ENCODE measurements at regions not wholly inside any gene's neighbourhood (a gene's known extent, or its start where the extent isn't known, plus 50 kb on each side); places are given as distances from the start of the nearest gene placed in this dataset.
A peak's percentile ranks its signal among the peaks of the same experiment; 100 is the strongest.
"Not testable (repeated sequence)": the region's sequence is repeated elsewhere in the genome, so short reads cannot be mapped to it uniquely, and the experiment has no call there.

DNA sequence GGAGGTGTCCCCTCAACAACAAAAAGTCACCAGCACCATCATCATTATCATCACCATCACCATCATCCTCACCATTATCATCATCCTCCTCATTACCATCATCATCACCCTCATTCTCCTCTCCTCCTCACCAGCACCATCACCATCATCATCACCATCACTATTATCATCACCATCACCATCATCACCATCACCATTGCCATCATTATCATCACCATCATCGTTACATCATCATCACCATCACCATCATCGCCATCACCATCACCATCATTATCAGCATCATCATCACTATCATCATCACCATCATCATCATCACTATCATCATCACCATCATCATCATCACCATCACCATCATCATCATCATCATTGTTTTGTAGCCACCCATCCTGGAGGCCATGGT, 212.6 kb downstream of the MN1 start:
- no peak for DNase-seq

DNA sequence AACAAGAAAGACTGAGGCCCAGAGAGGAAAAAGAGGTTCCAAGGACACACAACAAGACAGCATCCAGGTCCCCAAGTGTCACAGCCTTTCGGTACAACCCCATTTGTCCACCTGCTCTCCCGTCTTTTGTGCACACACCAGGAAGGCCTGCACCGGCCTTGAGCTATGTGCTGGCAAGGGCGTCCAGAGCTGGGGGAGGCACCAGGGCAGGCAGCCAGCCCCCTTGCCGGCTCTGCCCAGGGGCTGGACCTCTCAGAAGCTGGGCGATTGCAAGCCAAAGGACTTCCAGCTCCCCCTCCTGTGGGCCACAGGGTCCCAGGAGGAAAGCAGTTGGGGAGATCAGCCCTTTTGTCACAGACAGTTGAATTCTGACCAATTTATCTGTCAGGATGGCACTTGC, 210.5 kb downstream of the MN1 start:
- DNase-seq, result no peak

DNA sequence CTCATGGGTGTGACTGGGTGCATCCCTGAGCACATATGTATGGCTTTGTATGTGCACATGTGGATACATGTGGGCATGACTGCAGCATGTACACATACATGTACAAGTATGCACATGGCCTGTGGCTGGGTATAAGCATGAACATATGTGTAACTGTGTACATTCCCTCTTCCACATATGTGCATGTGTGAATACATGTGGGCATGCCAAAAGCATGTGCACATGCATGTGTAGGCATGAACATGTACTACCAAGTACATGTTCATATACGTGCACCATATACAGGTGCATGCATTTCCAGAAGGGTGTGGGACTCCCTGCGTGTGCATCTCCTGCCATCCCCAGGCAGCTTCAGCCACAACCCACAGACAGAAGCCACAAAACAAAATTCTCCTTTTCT, 208.2 kb downstream of the MN1 start:
- no peak for DNase-seq

DNA sequence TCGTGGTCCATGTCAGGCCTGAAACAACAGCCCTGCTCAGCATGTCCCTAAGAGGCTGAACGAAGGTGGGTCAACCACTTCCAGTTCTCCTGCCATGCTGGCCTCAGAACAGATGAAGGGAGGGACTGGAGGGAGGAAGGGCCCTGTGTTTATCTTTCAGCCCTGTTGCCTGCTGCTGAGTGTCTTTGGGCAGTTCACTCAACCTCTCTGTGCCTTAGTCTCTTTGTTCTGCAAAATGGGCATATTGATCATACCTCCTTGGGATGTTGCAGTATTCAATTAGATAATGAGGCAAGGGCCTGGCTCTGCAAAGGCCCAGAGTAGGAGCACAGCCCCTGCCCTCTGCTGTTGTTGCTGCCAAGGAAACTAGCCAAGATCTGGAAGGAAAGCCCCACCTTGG, 207.5 kb downstream of the MN1 start:
- no peak for DNase-seq

DNA sequence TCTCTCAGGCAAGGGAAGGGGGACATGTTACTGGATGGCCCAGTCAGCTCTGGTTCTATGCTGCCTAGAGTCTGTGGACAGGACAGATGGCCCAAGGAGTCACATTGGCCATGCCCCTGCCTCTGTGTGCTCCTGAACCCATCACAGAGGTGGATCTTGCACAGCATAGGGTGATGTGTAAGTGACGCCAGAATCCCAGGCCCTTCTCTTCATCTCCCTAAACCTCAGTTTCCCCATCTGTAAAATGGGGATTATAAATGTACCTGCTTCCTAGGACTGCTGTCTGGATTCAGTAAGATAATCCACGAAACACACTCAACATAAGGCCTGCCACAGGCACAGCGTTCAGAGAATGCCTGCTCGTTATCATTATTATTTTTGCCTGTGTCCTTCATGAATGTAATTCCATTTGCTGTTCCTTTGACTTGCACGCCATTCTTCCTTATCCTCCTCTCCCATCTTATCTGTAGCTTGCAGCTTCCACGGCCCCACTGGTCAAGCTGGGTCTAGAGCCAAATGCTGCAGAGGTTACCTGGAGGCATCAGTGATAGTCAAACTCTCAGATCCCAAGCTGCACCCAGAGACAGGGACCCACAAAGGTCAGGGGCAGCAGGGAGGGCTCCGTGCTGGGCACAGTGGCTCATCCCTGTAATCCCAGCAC, 207.0 kb downstream of the MN1 start:
- no peak for DNase-seq

DNA sequence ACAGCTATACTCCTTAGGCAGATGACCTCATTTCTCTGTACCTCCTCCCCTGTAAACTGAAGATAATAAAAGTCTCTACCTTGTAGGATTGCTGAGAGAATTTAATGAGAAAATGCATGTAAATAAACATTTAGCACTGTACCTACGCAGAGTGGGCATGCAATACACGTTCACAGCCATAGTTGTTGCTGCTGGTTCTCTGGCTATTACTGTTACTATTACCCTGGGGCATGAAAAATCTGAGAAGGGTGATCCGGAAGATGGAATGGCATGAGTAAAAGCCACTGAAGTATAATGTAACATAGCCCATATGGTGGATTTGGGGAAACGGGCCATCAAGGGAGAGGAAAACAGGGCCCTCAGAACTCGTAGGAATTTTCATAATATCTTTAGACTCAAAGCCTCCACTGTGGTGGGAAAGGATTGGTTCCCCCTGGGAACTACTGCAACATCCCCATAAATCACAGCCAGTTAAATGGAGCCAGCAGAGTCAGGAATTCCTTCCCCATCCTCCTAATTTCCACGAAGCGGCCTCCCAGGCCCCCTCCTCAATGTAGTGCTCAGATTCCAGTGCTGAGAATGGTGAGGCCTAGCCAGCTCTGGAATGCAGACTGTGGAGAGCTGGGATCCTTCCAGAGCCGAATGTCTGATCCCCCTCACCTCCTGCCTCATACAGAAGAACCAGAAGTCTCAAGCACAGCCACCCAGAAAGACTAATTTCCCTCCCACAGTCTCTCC, 205.3 kb downstream of the MN1 start:
- peak; percentile 57 for DNase-seq

DNA sequence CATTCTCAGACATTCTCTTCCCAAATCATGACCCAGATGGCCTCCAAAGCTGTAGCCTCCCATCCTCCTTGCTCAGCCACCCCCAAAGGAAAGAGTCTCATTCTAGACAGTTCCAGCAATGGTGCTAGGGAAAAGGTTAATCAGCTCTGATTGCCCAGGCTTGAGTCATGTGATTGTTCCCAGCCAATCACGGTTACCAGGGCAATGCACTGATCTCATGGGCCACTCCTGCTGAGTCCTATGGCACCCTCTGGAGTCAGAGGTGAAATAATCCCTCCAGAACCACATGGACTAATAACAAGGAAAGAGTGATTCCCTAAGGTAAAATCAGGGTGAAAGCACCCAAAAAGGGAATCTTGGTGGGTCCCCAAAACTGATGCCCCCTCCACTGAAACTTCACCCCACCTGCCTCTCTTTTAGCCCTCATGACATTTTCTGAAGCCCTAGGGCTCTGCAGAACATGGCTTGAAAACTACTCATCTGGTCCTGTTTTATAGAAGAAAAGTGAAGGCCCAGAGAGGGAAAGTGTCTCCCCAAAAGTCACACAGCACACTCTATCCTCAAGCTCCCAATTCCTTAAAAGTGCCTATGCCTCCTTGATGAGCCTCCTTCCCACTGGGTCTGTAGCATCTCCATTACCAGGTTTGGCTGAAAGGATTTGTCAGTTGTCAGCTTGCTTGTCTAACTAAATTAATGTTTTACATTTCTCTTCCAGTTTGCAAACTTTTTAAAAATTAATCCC, 203.7 kb downstream of the MN1 start:
- DNase-seq, result no peak

DNA sequence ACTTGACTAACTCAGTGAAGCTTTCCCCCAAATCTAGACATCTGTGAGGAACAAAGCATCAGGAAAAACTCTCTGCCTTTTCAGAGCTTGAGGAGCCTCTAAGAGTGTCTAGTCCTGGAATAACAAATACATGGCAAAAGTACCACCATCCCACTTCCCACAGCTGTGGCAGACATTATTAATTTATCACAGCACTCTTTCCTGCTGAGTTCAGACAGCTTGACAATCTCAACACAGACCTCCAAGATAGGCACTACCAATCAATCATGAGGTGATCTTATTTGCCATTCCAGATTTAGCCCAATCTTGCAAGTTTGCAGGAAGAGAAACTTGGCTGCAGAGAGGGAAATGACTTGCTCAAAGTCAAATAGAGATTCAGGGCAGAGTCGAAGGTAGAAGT, 202.8 kb downstream of the MN1 start:
- DNase-seq, result no peak

DNA sequence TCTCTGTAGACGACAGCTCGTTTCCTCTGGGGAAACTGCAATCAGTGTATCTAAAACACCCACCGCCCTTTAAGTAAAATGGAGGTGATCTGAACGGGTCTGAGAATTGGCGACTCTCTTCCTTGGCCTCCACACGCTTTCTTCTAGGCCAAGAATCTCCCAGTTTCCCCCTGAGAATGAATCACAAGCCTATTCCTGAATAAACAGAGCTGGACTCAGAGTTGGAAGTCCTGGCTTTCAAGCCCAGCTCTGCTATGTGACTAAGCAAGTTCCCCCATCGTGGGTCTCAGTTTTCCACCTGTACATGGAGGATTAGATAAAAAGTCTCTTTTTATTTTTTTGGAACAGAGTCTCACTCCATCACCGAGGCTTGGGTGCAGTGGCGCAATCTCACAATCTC, 200.4 kb downstream of the MN1 start:
- no peak for DNase-seq

DNA sequence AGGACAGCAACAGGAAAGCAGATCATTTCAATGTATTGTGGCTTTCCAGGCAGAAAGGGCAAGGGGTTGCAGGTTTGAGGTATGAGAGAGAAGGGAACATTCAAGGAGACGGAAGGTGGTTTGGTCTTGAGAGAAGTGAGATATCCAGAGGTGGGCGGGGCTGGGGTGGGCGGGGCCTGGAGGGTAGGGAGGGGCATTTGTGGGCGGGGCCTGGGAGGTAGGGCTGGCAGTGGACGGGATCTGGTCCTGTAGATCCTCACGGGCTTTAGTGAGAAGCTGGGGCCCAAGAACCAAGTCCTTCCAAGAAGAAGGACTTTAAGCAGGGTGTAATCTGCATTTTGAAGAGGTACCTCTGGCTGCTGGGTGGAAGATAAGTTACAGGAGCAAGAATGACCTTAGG, 199.2 kb downstream of the MN1 start:
- no peak for DNase-seq

DNA sequence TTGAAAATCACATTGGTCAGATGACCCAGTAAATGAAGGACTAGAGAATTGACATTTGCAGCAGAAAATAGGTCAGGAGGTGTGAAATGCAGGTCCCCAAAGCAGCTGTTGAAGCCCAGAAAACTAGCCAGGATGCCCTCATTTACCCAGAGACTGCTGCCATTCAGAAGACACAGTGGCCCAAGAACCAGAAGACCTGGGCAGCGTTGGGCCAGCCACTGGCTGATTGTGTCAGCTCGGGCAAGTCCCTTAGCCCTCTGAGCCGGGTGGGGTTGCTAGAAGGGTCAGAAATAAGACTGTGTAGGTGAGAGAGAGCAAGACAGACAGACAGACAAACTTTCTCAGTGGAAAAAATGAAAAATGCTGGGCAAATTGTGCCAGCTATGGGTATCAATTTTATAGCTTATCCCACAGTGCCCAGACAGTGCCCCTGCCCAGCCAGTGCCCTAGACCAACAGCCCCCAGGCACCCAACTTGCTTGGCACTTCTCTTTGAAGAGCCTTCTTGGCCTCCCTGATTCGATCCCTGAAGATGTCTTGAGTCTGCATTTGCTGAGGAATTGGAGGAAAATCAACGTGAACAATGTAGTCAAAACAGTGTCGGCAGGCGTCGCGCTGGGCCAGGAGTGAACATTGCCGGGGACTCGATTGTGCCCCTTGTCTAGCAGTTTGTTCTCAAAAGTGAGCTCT, 198.3 kb downstream of the MN1 start:
- DNase-seq, result no peak

DNA sequence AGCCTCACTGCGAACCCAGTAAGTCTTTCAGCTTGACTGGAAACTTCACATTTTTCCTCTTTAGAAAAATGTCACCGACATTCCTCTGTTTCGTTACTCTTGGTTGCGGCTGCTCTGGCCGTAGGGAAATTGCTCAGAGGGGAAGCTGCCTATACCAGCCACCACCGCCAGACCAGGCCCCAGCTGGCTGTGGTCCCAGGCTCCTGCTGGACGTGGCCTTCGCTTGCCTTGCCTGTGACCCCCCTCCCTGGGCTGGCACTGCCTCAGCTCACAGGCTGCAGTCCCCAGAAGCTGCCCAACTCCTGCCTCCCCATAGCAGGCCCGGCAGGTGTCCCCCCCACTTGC, 197.8 kb downstream of the MN1 start:
- DNase-seq, result peak; percentile 71

DNA sequence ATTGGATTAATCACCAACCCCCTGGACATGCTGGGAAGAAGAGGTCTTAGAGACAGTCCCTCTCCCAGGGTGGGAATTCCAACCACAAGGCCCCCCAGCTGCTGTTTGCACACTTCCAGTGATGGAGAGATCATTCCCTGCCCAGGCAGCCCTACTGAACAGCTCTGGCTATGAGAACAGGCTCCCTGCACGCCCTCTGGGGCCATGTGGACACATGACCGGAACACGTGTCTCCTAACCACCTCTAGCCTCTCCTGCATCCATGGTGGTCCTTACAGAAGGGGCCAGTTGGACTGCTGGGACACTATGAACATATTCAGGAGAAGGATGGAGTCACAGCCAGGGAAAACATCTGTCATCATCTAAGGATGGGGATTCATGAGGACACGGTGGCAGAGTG, 196.2 kb downstream of the MN1 start:
- no peak for DNase-seq

DNA sequence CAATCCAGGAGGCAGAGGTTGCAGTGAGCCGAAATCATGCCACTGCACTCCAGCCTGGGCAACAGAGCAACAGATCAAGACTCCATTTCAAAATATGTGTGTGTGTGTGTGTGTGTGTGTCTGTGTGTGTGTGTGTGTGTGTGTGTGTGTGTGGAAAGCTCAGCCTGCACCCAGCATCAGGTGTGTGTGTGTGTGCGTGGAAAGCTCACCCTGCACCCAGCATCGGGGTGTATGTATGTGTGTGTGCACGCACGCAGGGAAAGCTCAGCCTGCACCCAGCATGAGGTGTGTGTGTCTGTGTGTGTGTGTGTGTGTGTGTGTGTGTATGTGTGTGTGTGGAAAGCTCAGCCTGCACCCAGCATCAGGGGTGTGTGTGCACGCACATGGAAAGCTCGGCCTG, 193.8 kb downstream of the MN1 start:
- DNase-seq, result not testable (repeated sequence)

DNA sequence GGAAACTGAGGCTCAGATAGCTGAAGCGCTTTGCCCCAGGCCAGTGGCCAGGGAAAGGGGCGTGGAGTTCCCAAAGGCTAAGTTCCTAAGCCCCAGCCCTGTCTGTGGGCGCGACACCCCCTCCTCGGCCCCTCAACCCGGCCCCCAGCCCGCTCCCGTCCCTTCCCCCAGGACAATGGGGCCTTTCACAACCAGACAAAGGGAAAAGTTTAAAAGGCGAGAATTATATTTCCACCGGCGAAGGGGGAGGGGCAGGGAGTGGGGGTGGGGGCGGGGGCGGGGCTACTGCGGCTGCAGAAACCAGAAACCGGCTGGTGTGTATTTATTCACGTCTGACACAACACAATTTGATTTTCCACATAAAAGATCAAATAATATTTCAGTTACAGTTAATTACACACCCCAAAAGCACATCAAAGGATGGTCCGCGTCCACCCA, 192.1 kb downstream of the MN1 start:
- no peak for DNase-seq

DNA sequence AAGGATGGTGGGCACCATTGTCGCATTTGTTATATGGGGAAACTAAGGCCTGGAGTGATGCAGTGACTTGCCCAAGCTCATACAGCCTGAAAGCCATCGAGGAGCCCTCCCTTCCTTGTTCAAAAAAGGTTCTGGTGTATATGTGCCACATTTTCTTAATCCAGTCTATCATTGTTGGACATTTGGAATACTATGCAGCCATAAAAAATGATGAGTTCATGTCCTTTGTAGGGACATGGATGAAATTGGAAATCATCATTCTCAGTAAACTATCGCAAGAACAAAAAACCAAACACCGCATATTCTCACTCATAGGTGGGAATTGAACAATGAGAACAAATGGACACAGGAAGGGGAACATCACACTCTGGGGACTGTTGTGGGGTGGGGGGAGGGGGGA, 191.4 kb downstream of the MN1 start:
- not testable (repeated sequence) for DNase-seq

DNA sequence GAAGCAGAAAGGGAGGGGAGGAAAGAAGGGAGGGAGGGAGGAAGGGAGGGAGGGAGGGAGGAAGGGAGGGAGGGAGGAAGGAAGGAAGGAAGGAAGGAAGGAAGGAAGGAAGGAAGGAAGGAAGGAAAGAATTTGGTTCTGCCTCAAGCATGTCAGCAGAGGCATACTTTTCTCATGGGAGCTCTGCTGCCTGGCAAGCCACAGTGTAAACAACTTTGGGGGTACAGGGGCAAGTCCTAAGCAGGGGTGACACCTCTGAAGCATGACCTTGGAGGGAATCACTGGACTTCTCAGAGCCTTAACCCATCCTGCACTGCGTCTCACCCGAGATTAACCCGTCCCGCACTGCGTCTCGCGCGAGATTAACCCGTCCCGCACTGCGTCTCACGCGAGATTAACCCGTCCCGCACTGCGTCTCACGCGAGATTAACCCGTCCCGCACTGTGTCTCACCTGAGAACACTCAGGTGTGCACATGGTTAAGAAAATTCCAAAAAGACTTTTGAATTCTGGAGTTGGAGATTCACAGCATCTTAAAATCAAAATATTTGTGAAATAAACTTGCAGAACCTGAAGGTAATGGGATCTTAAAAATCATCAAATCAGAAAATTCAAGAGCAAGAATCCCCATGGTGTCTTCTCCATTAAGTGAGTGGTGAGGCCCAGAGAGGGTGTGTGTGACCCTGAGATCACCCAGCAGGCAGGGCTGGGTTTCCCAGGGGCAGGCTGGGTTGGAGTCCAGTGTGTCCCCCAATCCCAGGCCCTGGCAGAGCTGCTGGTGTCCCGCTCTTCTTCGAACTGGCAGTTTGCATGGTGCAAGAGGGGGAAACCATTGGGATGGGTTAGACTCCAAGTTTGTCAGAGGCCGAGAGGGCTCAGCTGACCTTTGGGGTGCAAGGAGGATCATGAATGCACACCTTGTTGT, 190.4 kb downstream of the MN1 start:
- DNase-seq, result no peak

DNA sequence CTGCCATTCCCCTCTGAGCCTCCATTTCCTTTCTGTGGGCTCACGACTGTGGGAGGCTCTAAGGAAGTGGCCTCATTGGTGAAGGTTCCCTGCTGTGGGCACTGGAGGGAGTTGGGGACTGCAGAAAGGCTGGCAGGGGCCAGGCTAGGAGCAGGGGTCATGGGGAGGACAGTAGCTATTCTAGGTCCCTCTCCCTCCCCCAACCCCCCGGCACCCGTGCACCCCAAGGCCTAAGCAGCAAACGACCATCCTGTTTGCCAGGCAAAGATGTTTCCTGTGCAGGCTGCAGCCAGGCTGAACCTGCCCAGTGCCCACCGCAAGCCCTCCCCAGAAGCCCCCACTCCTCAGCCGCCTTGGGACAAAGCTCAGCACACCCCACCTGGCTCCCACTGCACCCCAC, 189.4 kb downstream of the MN1 start:
- no peak for DNase-seq

DNA sequence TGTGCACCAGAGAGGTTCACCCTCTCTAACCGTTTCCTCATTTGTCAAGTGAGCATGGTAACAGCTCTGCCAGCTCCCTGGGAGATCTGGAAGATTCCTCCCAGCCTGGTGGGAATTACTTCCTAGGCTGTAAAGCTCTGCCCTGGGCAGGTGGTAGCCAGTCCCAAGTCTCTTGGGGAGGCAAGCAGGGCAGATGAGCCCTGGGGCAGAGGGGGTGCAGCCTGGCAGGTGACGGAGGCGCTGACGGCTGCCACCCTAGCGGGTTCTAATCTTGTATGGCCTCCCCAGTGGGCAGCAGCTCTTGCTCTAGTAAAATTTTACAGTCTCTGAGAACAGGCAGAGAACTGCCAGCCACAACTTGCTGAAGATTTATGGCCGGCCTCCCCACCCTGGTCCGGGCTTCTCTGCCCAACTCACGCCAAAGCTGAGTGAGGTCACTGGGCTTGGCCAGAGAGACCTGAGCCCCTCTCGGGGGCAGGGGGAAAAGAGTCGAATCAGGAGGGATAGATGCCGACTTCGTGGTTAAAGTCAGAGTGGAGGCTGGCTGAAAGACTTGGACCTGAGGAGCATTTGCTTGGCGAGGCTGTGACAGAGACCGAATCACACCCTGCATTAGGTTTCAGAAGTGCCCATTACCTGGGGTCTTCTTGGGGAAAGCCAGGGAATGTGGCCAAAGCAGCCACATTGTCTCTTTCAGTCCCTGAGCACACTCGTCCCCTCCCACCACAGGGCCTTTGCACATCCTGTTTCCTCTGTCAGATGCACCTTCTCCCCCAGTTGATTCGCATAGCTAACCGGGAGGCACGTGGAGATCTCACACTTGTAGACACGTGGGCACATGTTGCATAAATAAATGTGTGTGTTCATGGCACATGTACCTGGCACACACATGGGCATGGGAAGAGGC, 188.2 kb downstream of the MN1 start:
- no peak for DNase-seq

DNA sequence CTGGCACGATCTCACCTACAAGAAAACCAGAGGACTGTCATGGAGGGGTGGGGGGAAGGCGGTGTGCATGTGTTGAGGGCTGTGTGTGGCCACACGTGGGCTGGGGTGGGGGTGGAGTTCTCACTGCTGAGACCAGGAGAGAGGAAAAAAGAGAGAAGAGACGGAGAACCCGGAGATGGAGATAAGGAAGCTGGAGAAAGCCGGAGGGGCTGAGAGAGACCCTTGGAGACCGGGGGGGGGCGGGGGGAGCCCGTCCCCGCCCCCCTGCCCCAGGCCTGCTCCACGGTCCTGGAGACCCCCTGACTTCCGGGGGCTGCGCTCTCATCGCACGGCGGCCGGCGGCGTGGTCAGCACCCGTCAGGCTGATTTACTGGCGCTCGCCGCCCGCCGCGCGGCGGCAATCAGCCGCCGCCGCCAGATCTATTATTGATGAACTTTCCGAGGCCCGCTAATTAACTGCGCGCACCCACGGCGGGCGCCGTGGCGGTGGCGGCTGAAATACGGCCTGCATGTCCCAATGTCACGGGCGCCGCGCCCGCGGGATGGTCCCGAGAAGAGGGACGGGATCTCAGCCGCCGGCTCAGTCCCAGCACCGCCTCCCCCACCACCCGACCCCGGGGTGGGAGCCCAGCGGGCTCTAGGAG, 187.4 kb downstream of the MN1 start:
- DNase-seq, result no peak

DNA sequence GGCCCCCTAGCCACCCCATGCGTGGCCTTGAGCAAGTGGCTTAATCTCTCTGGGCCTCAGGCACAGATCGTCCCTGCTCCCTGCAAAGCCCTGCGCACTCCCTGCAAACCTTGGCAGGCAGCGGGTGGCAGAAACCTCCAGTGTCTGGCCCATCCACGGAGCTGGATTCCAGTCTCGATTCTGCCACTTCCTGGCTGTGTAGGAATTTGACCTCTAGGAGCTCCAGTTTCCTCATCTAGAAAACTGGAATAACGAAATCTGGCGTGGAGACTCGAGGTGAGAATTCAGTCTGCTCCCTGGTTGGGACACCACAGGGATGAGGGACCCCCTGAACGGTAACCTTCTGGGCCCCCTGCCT, 186.9 kb downstream of the MN1 start:
- no peak for DNase-seq

All from right hindlimb (tissue), 1 donor.